GM12892 (cell line): ENCODE measurements at regions not wholly inside any gene's neighbourhood (a gene's known extent, or its start where the extent isn't known, plus 50 kb on each side); places are given as distances from the start of the nearest gene placed in this dataset.

Experiments
- POLR2A ChIP-seq: IDR thresholded peaks from 2 replicates; pipeline ENCODE4 v1.6.1; 2011; ENCODE audit warnings: low read depth, low read length, control low read depth
- POLR2AphosphoS5 ChIP-seq: IDR thresholded peaks from 2 replicates; pipeline ENCODE4 v1.6.1; 2011; ENCODE audit warnings: low read depth, low read length, control low read depth
- TAF1 ChIP-seq: IDR thresholded peaks from 2 replicates; pipeline ENCODE4 v1.6.1; 2011; ENCODE audit warnings: low read depth, mild to moderate bottlenecking, control low read depth, low read length, borderline replicate concordance

DNA sequence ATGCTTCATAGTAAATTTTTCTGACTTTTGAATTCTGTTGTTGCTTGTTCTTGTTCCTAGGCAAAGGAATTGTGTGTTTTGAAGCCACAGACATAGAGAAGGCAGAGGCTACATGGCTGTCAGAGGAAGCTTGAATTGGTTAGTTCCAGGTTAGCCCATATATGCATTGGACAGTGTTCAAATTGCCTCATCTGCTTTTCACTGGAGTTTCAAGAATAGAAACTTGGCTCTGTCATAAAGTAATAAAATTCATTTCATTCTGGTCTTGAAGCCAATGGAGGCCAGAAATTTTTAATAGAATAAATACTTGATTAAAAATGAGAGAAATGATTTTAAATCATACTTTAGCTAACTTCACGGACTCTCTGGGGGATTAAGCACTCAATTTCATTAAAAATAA is 178.0 kb downstream of the YIPF5 start:
- no peak for TF ChIP-seq POLR2AphosphoS5
- TF ChIP-seq POLR2A, result no peak
- no peak for TF ChIP-seq TAF1
